Activated naive CD4-positive, alpha-beta T cell treated with anti-CD3 and anti-CD28 coated beads, Interleukin-2, amount 50 U/mL, for 24 hours (primary cell): ENCODE measurements at regions not wholly inside any gene's neighbourhood (a gene's known extent, or its start where the extent isn't known, plus 50 kb on each side); places are given as distances from the start of the nearest gene placed in this dataset.
A peak's percentile ranks its signal among the peaks of the same experiment; 100 is the strongest.
"Not testable (repeated sequence)": the region's sequence is repeated elsewhere in the genome, so short reads cannot be mapped to it uniquely, and the experiment has no call there.

Source experiments
- H3K27ac Mint-ChIP-seq: one replicate; pipeline ENCODE4 v1.8.0; 2021; ENCODE audit warnings: mild to moderate bottlenecking, mixed read lengths
- H3K27me3 Mint-ChIP-seq: one replicate; pipeline ENCODE4 v1.8.0; 2021; ENCODE audit warnings: mixed read lengths
- H3K36me3 Mint-ChIP-seq: one replicate; pipeline ENCODE4 v1.8.0; 2021; ENCODE audit warnings: mixed read lengths
- H3K4me1 Mint-ChIP-seq: one replicate; pipeline ENCODE4 v1.8.0; 2021; ENCODE audit warnings: mixed read lengths
- H3K4me3 Mint-ChIP-seq: one replicate; pipeline ENCODE4 v1.8.0; 2021; ENCODE audit warnings: mild to moderate bottlenecking, mixed read lengths
- H3K9me3 Mint-ChIP-seq: one replicate; pipeline ENCODE4 v1.8.0; 2021; ENCODE audit warnings: mixed read lengths

GRCh38 chr11:13168271-13168670 lies 109.3 kb upstream of the BMAL1 start:
- Mint-ChIP-seq H3K9me3 (no peaks in the 10 kb centered on the region), H3K4me3 (no peak overlapping the region), H3K4me1 (no peaks in the 10 kb centered on the region), H3K27me3 (no peaks in the 10 kb centered on the region), H3K27ac (no peak overlapping the region), H3K36me3 (no peaks in the 10 kb centered on the region)

GRCh38 chr11:13169709-13170108 lies 107.9 kb upstream of the BMAL1 start:
- no peak overlapping the region for H3K4me3 Mint-ChIP-seq
- no peak overlapping the region for H3K27ac Mint-ChIP-seq
- H3K9me3 Mint-ChIP-seq = no peaks in the 10 kb centered on the region
- no peaks in the 10 kb centered on the region for H3K36me3 Mint-ChIP-seq
- H3K27me3 Mint-ChIP-seq = no peaks in the 10 kb centered on the region
- no peaks in the 10 kb centered on the region for H3K4me1 Mint-ChIP-seq

GRCh38 chr11:13174090-13174489 lies 103.5 kb upstream of the BMAL1 start:
- Mint-ChIP-seq H3K27ac (no peak overlapping the region), H3K4me1 (no peaks in the 10 kb centered on the region), H3K27me3 (no peaks in the 10 kb centered on the region), H3K9me3 (no peaks in the 10 kb centered on the region), H3K36me3 (no peaks in the 10 kb centered on the region), H3K4me3 (no peak overlapping the region)

- peaks cover 8% of the 10 kb centered on the region for H3K4me1 Mint-ChIP-seq
- peaks cover 6% of the 10 kb centered on the region for H3K9me3 Mint-ChIP-seq
- H3K4me3 Mint-ChIP-seq = peak overlapping the region; percentile 40
- H3K36me3 Mint-ChIP-seq = peaks cover 3% of the 10 kb centered on the region
- peaks cover 7% of the 10 kb centered on the region for H3K27me3 Mint-ChIP-seq
- H3K27ac Mint-ChIP-seq = no peak overlapping the region
Measured at GRCh38 chr11:13183094-13183825, 94.3 kb upstream of the BMAL1 start.

GRCh38 chr11:13183826-13184196 lies 93.8 kb upstream of the BMAL1 start:
- peaks cover 8% of the 10 kb centered on the region for H3K4me1 Mint-ChIP-seq
- H3K4me3 Mint-ChIP-seq = peak overlapping the region; percentile 40
- peaks cover 6% of the 10 kb centered on the region for H3K9me3 Mint-ChIP-seq
- H3K27me3 Mint-ChIP-seq = peaks cover 7% of the 10 kb centered on the region
- peaks cover 3% of the 10 kb centered on the region for H3K36me3 Mint-ChIP-seq
- no peak overlapping the region for H3K27ac Mint-ChIP-seq

- Mint-ChIP-seq H3K4me1 (peaks cover 8% of the 10 kb centered on the region), H3K4me3 (no peak overlapping the region), H3K9me3 (peaks cover 8% of the 10 kb centered on the region), H3K27me3 (peaks cover 7% of the 10 kb centered on the region), H3K27ac (no peak overlapping the region), H3K36me3 (peaks cover 3% of the 10 kb centered on the region)
Measured at GRCh38 chr11:13184295-13184794, 93.2 kb upstream of the BMAL1 start.

GRCh38 chr11:13188179-13188578 lies 89.4 kb upstream of the BMAL1 start:
- Mint-ChIP-seq H3K4me1 (peaks cover 6% of the 10 kb centered on the region), H3K27ac (no peak overlapping the region), H3K4me3 (no peak overlapping the region), H3K36me3 (peaks cover 6% of the 10 kb centered on the region), H3K9me3 (peaks cover 10% of the 10 kb centered on the region), H3K27me3 (no peaks in the 10 kb centered on the region)

GRCh38 chr11:13189561-13190426 lies 87.8 kb upstream of the BMAL1 start:
- peaks cover 2% of the 10 kb centered on the region for H3K27me3 Mint-ChIP-seq
- no peak overlapping the region for H3K4me3 Mint-ChIP-seq
- H3K4me1 Mint-ChIP-seq = no peaks in the 10 kb centered on the region
- H3K27ac Mint-ChIP-seq = no peak overlapping the region
- H3K36me3 Mint-ChIP-seq = peaks cover 6% of the 10 kb centered on the region
- H3K9me3 Mint-ChIP-seq = peaks cover 10% of the 10 kb centered on the region

GRCh38 chr11:13193613-13194012 lies 84.0 kb upstream of the BMAL1 start:
- H3K9me3 Mint-ChIP-seq = peaks cover 16% of the 10 kb centered on the region
- H3K27ac Mint-ChIP-seq = no peak overlapping the region
- H3K4me1 Mint-ChIP-seq = no peaks in the 10 kb centered on the region
- no peak overlapping the region for H3K4me3 Mint-ChIP-seq
- H3K36me3 Mint-ChIP-seq = peaks cover 13% of the 10 kb centered on the region
- H3K27me3 Mint-ChIP-seq = peaks cover 2% of the 10 kb centered on the region

- H3K4me3 Mint-ChIP-seq, H3K4me1 Mint-ChIP-seq, H3K27ac Mint-ChIP-seq, H3K36me3 Mint-ChIP-seq, H3K27me3 Mint-ChIP-seq: not testable (repeated sequence)
- peaks cover 16% of the 10 kb centered on the region for H3K9me3 Mint-ChIP-seq
Measured at GRCh38 chr11:13197374-13197773, 80.2 kb upstream of the BMAL1 start.

GRCh38 chr11:13205486-13205885 lies 72.1 kb upstream of the BMAL1 start:
- Mint-ChIP-seq H3K9me3 (no peaks in the 10 kb centered on the region), H3K4me3 (no peak overlapping the region), H3K27ac (no peak overlapping the region), H3K27me3 (no peaks in the 10 kb centered on the region), H3K4me1 (peaks cover 44% of the 10 kb centered on the region), H3K36me3 (no peaks in the 10 kb centered on the region)

GRCh38 chr11:13206086-13206640 lies 71.4 kb upstream of the BMAL1 start:
- H3K4me1 Mint-ChIP-seq = peaks cover 44% of the 10 kb centered on the region
- no peaks in the 10 kb centered on the region for H3K27me3 Mint-ChIP-seq
- no peaks in the 10 kb centered on the region for H3K36me3 Mint-ChIP-seq
- no peak overlapping the region for H3K27ac Mint-ChIP-seq
- no peak overlapping the region for H3K4me3 Mint-ChIP-seq
- H3K9me3 Mint-ChIP-seq = no peaks in the 10 kb centered on the region

- Mint-ChIP-seq H3K4me1 (peaks cover 44% of the 10 kb centered on the region), H3K4me3 (peak overlapping the region; percentile 86), H3K27me3 (no peaks in the 10 kb centered on the region), H3K9me3 (no peaks in the 10 kb centered on the region), H3K27ac (peak overlapping the region; percentile 42), H3K36me3 (no peaks in the 10 kb centered on the region)
Measured at GRCh38 chr11:13207270-13207664, 70.3 kb upstream of the BMAL1 start.

GRCh38 chr11:13207665-13208594 lies 69.7 kb upstream of the BMAL1 start:
- Mint-ChIP-seq H3K4me3 (peak overlapping the region; percentile 86), H3K27ac (peak overlapping the region; percentile 92), H3K36me3 (no peaks in the 10 kb centered on the region), H3K27me3 (no peaks in the 10 kb centered on the region), H3K9me3 (no peaks in the 10 kb centered on the region), H3K4me1 (peaks cover 44% of the 10 kb centered on the region)

GRCh38 chr11:13208921-13209320 lies 68.7 kb upstream of the BMAL1 start:
- Mint-ChIP-seq H3K27ac (no peak overlapping the region), H3K9me3 (no peaks in the 10 kb centered on the region), H3K27me3 (no peaks in the 10 kb centered on the region), H3K36me3 (no peaks in the 10 kb centered on the region), H3K4me3 (no peak overlapping the region), H3K4me1 (peaks cover 44% of the 10 kb centered on the region)
